Smooth muscle cell (in vitro differentiated cells): ENCODE measurements at regions not wholly inside any gene's neighbourhood (a gene's known extent, or its start where the extent isn't known, plus 50 kb on each side); places are given as distances from the start of the nearest gene placed in this dataset.

Source experiments
- DNase-seq: peaks from one replicate; lab custom pipeline; 2025; ENCODE audit not compliant: unreplicated experiment; lab: John Stamatoyannopoulos, UW
- H2AFZ ChIP-seq: fragments of 200-600 bp; sonication (generic); 2 replicates; pipeline ENCODE4 v1.6.0; 2016; ENCODE audit warnings: antibody characterized with exemption, low read depth, mild to moderate bottlenecking
- H3F3A ChIP-seq: fragments of 200-600 bp; sonication (generic); 2 replicates; pipeline ENCODE4 v1.6.0; 2017; ENCODE audit warnings: antibody characterized with exemption, low read depth
- H3K27ac ChIP-seq: fragments of 200-600 bp; sonication (generic); 2 replicates; pipeline ENCODE4 v1.5.1; 2016; ENCODE audit warnings: low read depth, mild to moderate bottlenecking
- H3K27me3 ChIP-seq: fragments of 200-600 bp; sonication (generic); 2 replicates; pipeline ENCODE4 v1.6.1; 2016; ENCODE audit warnings: low read depth, mild to moderate bottlenecking
- H3K36me3 ChIP-seq: fragments of 200-600 bp; sonication (generic); 2 replicates; pipeline ENCODE4 v1.5.1; 2016; ENCODE audit warnings: low read depth
- H3K4me1 ChIP-seq: fragments of 200-600 bp; sonication (generic); 2 replicates; pipeline ENCODE4 v1.5.1; 2016; ENCODE audit warnings: low read depth
- H3K4me2 ChIP-seq: fragments of 200-600 bp; sonication (generic); 2 replicates; pipeline ENCODE4 v1.6.0; 2016; ENCODE audit warnings: mild to moderate bottlenecking
- H3K4me3 ChIP-seq: fragments of 200-600 bp; sonication (generic); 2 replicates; pipeline ENCODE4 v1.5.1; 2016; ENCODE audit warnings: mild to moderate bottlenecking
- H3K79me2 ChIP-seq: fragments of 200-600 bp; sonication (generic); 2 replicates; pipeline ENCODE4 v1.6.0; 2016; ENCODE audit warnings: low read depth, mild to moderate bottlenecking
- H3K9ac ChIP-seq: fragments of 200-600 bp; sonication (generic); 2 replicates; pipeline ENCODE4 v1.6.0; 2016; ENCODE audit warnings: low read depth
- H3K9me3 ChIP-seq: fragments of 200-600 bp; sonication (generic); replicated peaks from 2 replicates; pipeline ENCODE4 v1.5.1; 2016; ENCODE audit warnings: low read depth
- H4K20me1 ChIP-seq: fragments of 200-600 bp; sonication (generic); 2 replicates; pipeline ENCODE4 v1.6.0; 2016; ENCODE audit warnings: low read depth
- WGBS: methylation state at CpG from one replicate; pipeline ENCODE4 v1.1.7; 2016; ENCODE audit warnings: low lambda C conversion rate; 5-methylcytosine and 5-hydroxymethylcytosine counted together
- TF ChIP-seq, protein P1 (sequence below): fragments of 200-600 bp; sonication (generic); IDR thresholded peaks from 2 replicates; pipeline ENCODE4 v1.5.1; 2017; ENCODE audit warnings: borderline replicate concordance, mild to moderate bottlenecking, antibody characterized with exemption; ENCODE audit not compliant: insufficient read depth, poor library complexity, severe bottlenecking

GRCh38 chr2:183495589-183496267, 371.5 kb downstream of the NUP35 start:
- no peaks in the 10 kb centered on the region for H3F3A ChIP-seq
- H3K4me3 ChIP-seq: no peak overlapping the region
- no peak overlapping the region for H3K9ac ChIP-seq
- no peaks in the 10 kb centered on the region for H3K9me3 ChIP-seq
- no peak for DNase-seq
- no peaks in the 10 kb centered on the region for H3K79me2 ChIP-seq
- WGBS: 55% methylated on average over 3 of the region's 3 CpGs
- TF ChIP-seq, protein P1, sequence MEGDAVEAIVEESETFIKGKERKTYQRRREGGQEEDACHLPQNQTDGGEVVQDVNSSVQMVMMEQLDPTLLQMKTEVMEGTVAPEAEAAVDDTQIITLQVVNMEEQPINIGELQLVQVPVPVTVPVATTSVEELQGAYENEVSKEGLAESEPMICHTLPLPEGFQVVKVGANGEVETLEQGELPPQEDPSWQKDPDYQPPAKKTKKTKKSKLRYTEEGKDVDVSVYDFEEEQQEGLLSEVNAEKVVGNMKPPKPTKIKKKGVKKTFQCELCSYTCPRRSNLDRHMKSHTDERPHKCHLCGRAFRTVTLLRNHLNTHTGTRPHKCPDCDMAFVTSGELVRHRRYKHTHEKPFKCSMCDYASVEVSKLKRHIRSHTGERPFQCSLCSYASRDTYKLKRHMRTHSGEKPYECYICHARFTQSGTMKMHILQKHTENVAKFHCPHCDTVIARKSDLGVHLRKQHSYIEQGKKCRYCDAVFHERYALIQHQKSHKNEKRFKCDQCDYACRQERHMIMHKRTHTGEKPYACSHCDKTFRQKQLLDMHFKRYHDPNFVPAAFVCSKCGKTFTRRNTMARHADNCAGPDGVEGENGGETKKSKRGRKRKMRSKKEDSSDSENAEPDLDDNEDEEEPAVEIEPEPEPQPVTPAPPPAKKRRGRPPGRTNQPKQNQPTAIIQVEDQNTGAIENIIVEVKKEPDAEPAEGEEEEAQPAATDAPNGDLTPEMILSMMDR: no peak
- no peaks in the 10 kb centered on the region for H3K4me1 ChIP-seq
- no peak overlapping the region for H2AFZ ChIP-seq
- H4K20me1 ChIP-seq: no peaks in the 10 kb centered on the region
- H3K27ac ChIP-seq: no peak overlapping the region
- no peaks in the 10 kb centered on the region for H3K27me3 ChIP-seq
- H3K4me2 ChIP-seq: no peak overlapping the region
- H3K36me3 ChIP-seq: no peaks in the 10 kb centered on the region

DNA sequence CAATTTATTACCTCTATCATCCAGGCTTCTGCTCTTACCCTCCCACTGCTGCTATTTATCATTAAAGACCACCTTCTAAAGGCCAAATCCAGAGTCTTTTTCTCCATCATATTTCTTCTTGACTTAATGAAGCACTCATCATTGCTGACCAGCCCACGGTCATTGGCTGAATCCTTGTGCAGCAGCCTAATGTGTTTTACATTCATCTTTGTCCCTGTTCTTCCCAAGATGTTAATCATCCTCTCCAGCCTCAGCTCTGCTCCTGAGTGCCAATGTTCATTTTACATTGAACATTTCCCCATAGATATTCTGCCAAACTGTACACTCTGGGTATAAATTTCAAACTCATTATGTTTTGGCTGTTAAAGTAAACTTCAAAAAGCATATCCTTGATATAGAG, 373.6 kb downstream of the NUP35 start:
- TF ChIP-seq, protein P1: no peak
- Histone ChIP-seq H3K27ac (no peak overlapping the region), H3K4me1 (no peaks in the 10 kb centered on the region), H3F3A (no peaks in the 10 kb centered on the region), H3K4me3 (no peak overlapping the region), H3K27me3 (no peaks in the 10 kb centered on the region), H3K36me3 (no peaks in the 10 kb centered on the region), H4K20me1 (no peaks in the 10 kb centered on the region), H3K79me2 (no peaks in the 10 kb centered on the region), H2AFZ (no peak overlapping the region), H3K4me2 (no peak overlapping the region), H3K9ac (no peak overlapping the region), H3K9me3 (no peaks in the 10 kb centered on the region)
- WGBS: 90% methylated on average over 1 of the region's 1 CpG
- DNase-seq: no peak

- no peak overlapping the region for H3K4me3 ChIP-seq
- H3K27me3 ChIP-seq: no peaks in the 10 kb centered on the region
- H3K36me3 ChIP-seq: no peaks in the 10 kb centered on the region
- no peaks in the 10 kb centered on the region for H4K20me1 ChIP-seq
- TF ChIP-seq, protein P1: no peak
- no peaks in the 10 kb centered on the region for H3K9me3 ChIP-seq
- DNase-seq: no peak
- H2AFZ ChIP-seq: no peak overlapping the region
- H3F3A ChIP-seq: no peaks in the 10 kb centered on the region
- H3K4me2 ChIP-seq: no peak overlapping the region
- H3K79me2 ChIP-seq: no peaks in the 10 kb centered on the region
- H3K4me1 ChIP-seq: no peaks in the 10 kb centered on the region
- no peak overlapping the region for H3K27ac ChIP-seq
- WGBS: 97% methylated on average over 1 of the region's 1 CpG
- H3K9ac ChIP-seq: no peak overlapping the region
Measured at GRCh38 chr2:183505911-183506310, 381.7 kb downstream of the NUP35 start.

DNA sequence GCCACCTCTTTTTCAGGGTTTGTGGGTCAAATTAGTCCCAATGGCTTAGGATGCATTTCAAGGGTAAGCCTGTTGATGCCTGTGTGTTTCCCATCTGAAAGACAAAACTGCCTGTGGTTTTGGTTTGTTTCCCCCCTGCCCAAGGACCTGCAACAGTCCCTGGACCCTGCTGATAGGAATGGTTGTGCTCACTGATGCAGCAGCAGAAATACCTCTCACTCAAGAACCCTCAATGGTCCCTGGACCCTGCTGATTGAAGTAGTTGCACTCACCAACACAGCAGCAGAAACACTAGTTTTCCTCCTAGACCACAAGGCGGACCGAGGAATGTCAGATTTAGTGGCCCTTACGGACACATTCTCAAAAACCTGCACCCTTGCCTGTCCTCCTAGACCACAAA, 386.9 kb downstream of the NUP35 start:
- TF ChIP-seq, protein P1: no peak
- Histone ChIP-seq H3K36me3 (no peaks in the 10 kb centered on the region), H3K9me3 (no peaks in the 10 kb centered on the region), H3K4me1 (no peaks in the 10 kb centered on the region), H3K27me3 (no peaks in the 10 kb centered on the region), H3K4me3 (no peak overlapping the region), H3K27ac (no peak overlapping the region), H3K79me2 (no peaks in the 10 kb centered on the region), H2AFZ (no peak overlapping the region), H3F3A (no peaks in the 10 kb centered on the region), H4K20me1 (no peaks in the 10 kb centered on the region), H3K9ac (no peak overlapping the region), H3K4me2 (no peak overlapping the region)
- WGBS: 63% methylated on average over 3 of the region's 3 CpGs
- no peak for DNase-seq
